GM18508 (cell line): ENCODE measurements at regions not wholly inside any gene's neighbourhood (a gene's known extent, or its start where the extent isn't known, plus 50 kb on each side); places are given as distances from the start of the nearest gene placed in this dataset.

Source experiments
- ATAC-seq: cut with Tn5 transposase; IDR thresholded peaks from one replicate; pipeline ENCODE4 v1.9.1; 2021; ENCODE audit warnings: moderate number of reproducible peaks; ENCODE audit not compliant: insufficient read depth, unreplicated experiment

DNA sequence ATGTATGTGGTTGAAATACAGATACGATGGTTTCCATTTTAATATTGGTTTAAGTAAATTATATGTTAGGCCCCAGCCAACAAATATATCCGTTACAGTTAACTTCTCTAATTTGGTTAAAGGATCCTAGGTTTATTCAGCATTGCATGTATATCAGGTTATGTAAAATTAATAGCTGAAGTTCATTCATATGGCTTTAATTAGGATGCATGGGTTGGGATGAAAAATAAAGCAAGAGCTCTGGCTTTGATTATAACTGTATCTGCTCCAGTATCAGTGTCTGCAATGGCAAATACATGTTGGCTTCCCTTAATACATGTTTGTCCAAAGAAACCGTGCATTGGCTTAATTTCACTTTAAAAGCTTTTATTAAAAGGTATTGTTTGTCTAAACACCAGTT lies 435.7 kb upstream of the SETBP1 start:
- ATAC-seq = no peak

DNA sequence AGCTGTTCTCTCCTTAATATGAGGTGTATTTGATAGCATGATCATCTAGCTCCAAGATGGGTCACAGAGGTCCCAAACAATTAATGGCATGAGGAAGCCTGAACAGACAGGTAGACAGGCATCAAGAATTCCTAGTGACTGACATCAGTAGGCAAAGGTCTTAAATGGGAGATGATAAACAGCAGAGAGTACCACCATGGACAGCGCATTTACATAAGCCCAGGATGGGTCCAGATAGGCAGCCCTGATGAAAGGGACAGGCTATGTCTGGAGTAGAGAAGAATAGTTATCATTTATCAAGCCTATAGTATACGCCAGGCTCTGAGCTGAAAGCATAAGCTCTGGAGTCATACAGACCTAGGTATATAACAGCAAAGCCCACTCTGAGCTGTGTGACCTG lies 434.7 kb upstream of the SETBP1 start:
- ATAC-seq = no peak

- no peak for ATAC-seq
Measured at GRCh38 chr18:44258086-44258485, 422.6 kb upstream of the SETBP1 start.

- no peak for ATAC-seq
Measured at GRCh38 chr18:44258576-44258975, 422.1 kb upstream of the SETBP1 start.

DNA sequence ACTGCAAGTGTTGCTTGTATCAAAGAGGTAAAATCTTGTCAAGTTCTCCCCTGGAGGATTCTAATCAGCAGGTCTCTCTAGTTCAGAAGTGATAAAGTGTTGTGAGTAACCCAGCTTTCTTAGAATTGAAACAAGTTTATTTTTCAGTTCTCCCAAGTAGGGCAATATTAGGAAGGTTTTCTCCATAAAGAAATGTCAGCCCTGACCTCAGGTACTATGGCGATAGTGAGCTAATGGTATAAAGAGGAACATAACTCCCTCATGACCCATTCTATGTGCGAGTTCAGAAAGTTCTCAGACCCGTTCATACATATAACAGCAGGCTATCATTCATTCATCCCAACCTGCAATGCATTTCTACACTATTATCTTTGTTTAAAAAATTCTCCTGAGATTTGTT lies 421.1 kb upstream of the SETBP1 start:
- no peak for ATAC-seq

DNA sequence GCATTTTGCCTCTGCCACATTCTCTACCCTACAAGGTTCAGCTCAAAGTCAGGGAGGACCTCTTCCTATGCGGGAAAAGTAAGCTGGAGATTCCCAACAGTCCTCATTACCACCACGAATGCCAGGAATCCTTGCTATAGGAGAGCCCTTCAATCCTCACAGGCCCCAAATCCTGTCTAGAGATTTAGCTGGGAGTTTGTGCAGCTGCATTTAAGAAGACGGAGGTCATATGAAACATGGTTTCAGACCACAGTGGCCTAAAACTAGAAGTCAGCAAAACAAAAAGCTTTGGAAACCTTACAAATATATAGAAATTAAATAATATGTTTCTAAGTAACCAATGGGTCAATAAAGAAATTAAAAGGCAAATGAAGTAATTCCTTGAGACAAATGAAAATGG lies 415.3 kb upstream of the SETBP1 start:
- ATAC-seq = no peak

GRCh38 chr18:44273298-44273697 lies 407.4 kb upstream of the SETBP1 start:
- no peak for ATAC-seq

- ATAC-seq = no peak
Measured at GRCh38 chr18:44280479-44280878, 400.2 kb upstream of the SETBP1 start.

GRCh38 chr18:44286049-44286448 lies 394.6 kb upstream of the SETBP1 start:
- ATAC-seq = no peak

- no peak for ATAC-seq
Measured at GRCh38 chr18:44290366-44290977, 390.2 kb upstream of the SETBP1 start.

DNA sequence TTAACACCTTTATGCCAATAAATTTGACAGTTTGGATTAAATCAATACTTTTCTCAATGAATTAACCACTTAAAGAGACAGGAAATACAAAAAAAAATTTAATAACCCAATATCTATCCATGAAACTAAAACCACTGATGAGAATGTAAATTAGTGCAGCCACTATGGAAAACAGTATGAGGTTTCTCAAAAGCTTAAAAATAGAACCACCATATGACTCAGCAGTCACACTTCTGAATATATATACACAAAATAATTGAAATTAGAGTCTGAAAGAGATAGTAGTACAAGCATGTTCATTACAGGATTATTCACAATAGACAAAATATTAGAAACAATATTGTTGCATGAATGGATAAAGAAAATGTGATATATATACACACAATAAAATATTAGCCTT lies 382.1 kb upstream of the SETBP1 start:
- no peak for ATAC-seq

DNA sequence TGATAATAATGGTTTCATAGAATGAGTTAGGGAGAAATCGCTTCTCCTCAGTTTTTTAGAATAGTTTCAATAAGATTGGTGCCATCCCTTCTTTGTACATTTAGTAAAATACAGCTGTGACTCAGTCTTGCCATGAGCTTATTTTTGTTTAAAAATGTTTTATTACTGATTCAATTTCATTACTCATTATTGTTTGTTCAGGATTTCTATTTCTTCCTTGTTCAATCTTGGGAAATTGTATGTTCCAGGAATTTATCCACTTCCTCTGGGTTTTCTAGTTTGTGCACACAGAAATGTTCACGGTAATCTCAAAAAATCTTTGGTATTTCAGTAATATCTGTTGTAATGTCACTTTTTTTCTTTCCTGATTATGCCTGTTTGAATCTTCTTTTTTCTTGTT lies 371.5 kb upstream of the SETBP1 start:
- ATAC-seq = no peak

DNA sequence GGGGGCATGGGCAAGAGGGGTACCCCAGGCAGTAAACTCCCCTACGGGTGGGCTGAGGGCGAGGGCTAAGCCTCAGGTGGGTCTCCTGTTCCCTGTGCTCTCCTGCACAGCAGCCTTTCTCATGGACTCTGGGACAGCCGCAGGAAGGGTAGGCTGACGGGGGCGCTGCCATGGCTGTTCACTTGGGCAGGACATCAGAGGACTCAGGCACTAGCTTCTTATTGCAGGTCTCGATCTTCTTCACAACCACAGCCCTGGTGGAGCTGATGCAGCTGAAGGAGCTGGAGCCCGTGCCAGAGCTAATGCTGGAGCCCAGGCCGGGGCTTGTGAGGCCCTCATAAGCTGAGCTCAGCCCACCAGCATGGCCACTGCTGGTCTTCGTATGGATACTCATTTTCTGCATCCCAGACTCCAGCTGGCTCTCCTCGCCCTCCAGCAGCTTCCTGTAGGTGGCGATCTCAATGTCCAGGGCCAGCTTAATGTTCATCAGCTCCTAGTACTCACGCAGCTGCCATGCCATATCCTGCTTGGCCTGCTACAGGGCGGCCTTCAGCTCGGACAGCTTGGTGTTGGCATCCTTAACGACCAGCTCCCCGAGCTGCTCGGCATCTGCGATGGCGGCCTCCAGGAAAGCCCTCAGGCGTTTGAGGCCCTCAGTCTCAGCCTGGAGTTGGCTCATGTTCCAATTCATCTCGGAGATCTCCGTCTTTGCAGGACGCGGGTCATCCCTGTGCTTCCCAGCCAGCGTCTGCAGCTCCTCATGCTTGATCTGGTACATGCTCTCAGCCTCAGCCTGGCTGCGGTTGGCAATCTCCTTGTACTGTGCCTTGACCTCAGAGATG lies 359.8 kb upstream of the SETBP1 start:
- ATAC-seq = no peak

DNA sequence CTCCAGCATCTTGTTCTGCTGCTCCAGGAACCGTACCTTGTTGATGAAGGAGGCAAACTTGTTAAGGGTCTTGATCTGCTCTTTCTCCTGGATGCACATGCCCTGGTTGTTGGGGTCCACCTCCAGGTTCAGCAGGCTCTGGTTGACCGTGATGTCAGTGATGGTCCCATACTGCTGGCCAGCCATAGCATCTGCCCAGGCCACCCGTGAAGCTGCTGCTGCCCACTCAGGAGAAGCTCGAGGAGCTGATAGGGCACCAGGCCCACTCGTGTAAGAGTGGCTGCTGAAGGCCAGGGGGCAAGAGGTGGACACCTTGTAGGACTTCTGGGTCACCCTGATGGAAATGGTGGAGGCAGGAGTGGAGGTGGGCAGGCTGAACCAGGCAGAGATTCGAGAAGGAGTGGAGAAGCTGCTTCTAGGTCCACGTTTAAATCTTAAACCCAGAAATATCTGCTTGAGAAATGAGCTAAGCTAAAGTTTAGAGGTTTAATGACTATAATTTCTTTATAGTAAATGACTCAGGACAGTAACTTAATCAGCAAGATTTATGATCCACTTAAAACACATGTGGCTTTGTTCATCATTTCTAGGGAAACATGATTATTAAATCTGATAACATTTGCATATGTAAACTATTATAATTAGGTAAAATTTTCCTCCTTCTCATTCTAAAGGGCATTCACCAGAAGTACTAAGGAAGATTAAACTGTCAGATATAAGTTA lies 358.7 kb upstream of the SETBP1 start:
- no peak for ATAC-seq

GRCh38 chr18:44323125-44323524 lies 357.6 kb upstream of the SETBP1 start:
- ATAC-seq = no peak

- no peak for ATAC-seq
Measured at GRCh38 chr18:44324361-44324760, 356.3 kb upstream of the SETBP1 start.

DNA sequence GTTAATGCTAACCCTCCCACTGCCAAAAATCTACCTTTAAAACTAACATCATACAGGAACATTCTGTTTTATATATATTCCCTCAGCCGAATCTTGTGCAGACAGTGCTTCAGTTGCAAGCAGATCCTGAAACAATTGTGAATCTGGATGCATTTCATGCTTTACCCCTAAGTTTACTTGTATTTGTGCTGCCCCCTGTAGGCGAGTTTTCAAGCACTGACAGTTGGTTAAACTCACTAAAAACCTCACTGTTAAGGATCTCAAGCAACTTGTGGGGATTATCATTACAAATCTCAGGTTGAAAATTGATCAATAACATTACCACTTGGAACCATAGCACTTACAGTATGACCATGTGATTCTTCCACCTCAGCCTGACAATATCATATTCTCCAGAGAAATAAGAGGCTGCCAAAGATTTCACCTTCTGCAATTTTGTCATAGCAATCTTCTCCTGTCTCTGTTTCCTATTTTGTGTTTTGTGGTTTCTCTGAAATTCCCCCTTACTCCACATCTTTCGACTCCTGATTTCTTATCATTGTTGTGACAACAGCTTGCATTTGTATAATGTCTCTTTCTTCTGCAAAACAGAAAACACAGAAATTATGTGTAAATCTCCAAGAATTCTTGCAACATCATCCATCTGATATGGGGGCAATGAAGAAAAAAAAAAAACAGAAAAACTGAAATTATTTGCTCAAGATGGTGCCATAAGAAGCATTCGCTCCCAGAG lies 354.6 kb upstream of the SETBP1 start:
- no peak for ATAC-seq

- no peak for ATAC-seq
Measured at GRCh38 chr18:44331656-44332570, 348.8 kb upstream of the SETBP1 start.

DNA sequence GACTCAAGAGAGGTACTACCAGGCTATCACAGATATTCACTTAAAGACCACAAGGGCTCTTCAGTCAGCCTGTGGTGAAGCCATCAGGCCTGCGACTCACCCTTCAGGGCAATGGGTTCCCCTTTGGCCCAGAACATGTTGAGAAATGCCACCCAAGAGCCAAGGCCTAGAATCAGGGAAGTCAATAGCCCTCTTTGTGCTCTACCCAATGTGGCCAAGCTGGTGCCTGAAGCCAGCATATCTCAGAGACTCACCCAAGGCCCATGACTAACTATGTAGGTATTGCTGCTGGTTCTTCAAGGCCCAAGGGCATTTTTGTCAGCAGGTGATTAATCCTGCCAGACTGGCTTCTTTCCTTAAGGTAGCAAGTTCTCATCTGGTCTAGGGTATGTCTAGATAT lies 338.9 kb upstream of the SETBP1 start:
- ATAC-seq = no peak

DNA sequence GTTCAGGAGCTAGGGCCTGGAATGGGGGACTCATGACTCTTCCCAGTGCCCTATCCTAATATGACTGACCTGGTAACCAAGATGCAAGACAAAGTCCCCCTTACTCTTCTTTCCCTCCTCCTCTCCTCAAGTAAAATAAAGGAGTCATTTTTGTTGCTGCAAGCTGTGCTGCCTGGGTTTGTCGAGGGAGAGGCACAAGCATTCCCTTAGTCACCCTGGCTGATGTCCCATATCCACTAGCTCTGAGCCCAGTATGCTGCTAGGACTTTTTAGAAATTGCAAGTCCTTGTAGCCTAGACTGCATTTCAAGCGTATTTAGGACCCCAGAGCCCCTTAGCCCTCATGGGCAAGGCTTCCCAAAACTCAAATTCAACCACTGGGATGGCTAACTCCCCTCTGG lies 338.5 kb upstream of the SETBP1 start:
- no peak for ATAC-seq
